ENCODE measurements at regions not wholly inside any gene's neighbourhood (a gene's known extent, or its start where the extent isn't known, plus 50 kb on each side); places are given as distances from the start of the nearest gene placed in this dataset.

- no peak for DNase-seq (ENCODE audit: low spot score)
Observed at GRCh38 chr5:145244788-145245187, 590.4 kb downstream of the PRELID2 start.

- no peak for DNase-seq (ENCODE audit: low spot score)
Observed at GRCh38 chr5:145244251-145244650, 590.9 kb downstream of the PRELID2 start.

- DNase-seq (ENCODE audit: low spot score) = no peak
Observed at GRCh38 chr5:145243016-145243415, 592.1 kb downstream of the PRELID2 start.

GRCh38 chr5:145242551-145242950 lies 592.6 kb downstream of the PRELID2 start:
- DNase-seq (ENCODE audit: low spot score) = no peak

GRCh38 chr5:145237843-145238242 lies 597.3 kb downstream of the PRELID2 start:
- DNase-seq (ENCODE audit: low spot score) = no peak

GRCh38 chr5:145236983-145237382 lies 598.2 kb downstream of the PRELID2 start:
- DNase-seq (ENCODE audit: low spot score) = no peak

GRCh38 chr5:145236127-145236526 lies 599.0 kb downstream of the PRELID2 start:
- no peak for DNase-seq (ENCODE audit: low spot score)

GRCh38 chr5:145233461-145233860 lies 601.7 kb downstream of the PRELID2 start:
- DNase-seq (ENCODE audit: low spot score) = no peak

- no peak for DNase-seq (ENCODE audit: low spot score)
Observed at GRCh38 chr5:145230781-145231180, 604.4 kb downstream of the PRELID2 start.

GRCh38 chr5:145228564-145228963 lies 606.6 kb downstream of the PRELID2 start:
- no peak for DNase-seq (ENCODE audit: low spot score)

- DNase-seq (ENCODE audit: low spot score) = no peak
Observed at GRCh38 chr5:145227881-145228280, 607.3 kb downstream of the PRELID2 start.

GRCh38 chr5:145226726-145227125 lies 608.4 kb downstream of the PRELID2 start:
- no peak for DNase-seq (ENCODE audit: low spot score)

GRCh38 chr5:145225529-145225928 lies 609.6 kb downstream of the PRELID2 start:
- DNase-seq (ENCODE audit: low spot score) = no peak

- DNase-seq (ENCODE audit: low spot score) = no peak
Observed at GRCh38 chr5:145223582-145223981, 611.6 kb downstream of the PRELID2 start.

GRCh38 chr5:145222622-145223021 lies 612.5 kb downstream of the PRELID2 start:
- no peak for DNase-seq (ENCODE audit: low spot score)

GRCh38 chr5:145221416-145221815 lies 613.7 kb downstream of the PRELID2 start:
- no peak for DNase-seq (ENCODE audit: low spot score)

- DNase-seq (ENCODE audit: low spot score) = no peak
Observed at GRCh38 chr5:145220481-145220880, 614.7 kb downstream of the PRELID2 start.

- no peak for DNase-seq (ENCODE audit: low spot score)
Observed at GRCh38 chr5:145218982-145219381, 616.2 kb downstream of the PRELID2 start.

GRCh38 chr5:145218019-145218418 lies 617.1 kb downstream of the PRELID2 start:
- no peak for DNase-seq (ENCODE audit: low spot score)

- DNase-seq (ENCODE audit: low spot score) = no peak
Observed at GRCh38 chr5:145210020-145210419, 625.1 kb downstream of the PRELID2 start.

- DNase-seq (ENCODE audit: low spot score) = no peak
Observed at GRCh38 chr5:145205546-145205945, 629.6 kb downstream of the PRELID2 start.

- DNase-seq (ENCODE audit: low spot score) = no peak
Observed at GRCh38 chr5:145204743-145205142, 630.4 kb downstream of the PRELID2 start.

GRCh38 chr5:145203193-145203592 lies 631.9 kb downstream of the PRELID2 start:
- DNase-seq (ENCODE audit: low spot score) = no peak

GRCh38 chr5:145198525-145199260 lies 636.4 kb downstream of the PRELID2 start:
- no peak for DNase-seq (ENCODE audit: low spot score)

Data from CD4-positive, alpha-beta T cell treated with Interleukin-15 for 4 hours (primary cell).